WTC11 (cell line): ENCODE measurements at regions not wholly inside any gene's neighbourhood (a gene's known extent, or its start where the extent isn't known, plus 50 kb on each side); places are given as distances from the start of the nearest gene placed in this dataset.

ENCODE experiments used
- ATAC-seq: fragments of 200-7000 bp; cut with Tn5 transposase; 2 replicates; pipeline ENCODE4 v1.10.0; 2021; ENCODE audit warnings: mild to moderate bottlenecking, moderate library complexity
- CTCF ChIA-PET: fragments of 300-600 bp; sonication (Branson Sonifier 250); formaldehyde crosslinking; loops from one replicate; lab custom pipeline; 2021; ENCODE audit warnings: antibody characterized with exemption; lab: Charles Lee
- POLR2A ChIA-PET: fragments of 350-600 bp; sonication (Branson Sonifier 250); formaldehyde crosslinking; loops from one replicate; lab custom pipeline; 2021; ENCODE audit warnings: antibody characterized with exemption; lab: Charles Lee
- DNase-seq: peaks from one replicate; pipeline ENCODE4 v3.0.0; 2021; ENCODE audit warnings: low spot score
- H3K27ac Mint-ChIP-seq: 2 replicates; pipeline ENCODE4 v1.8.0; 2021; ENCODE audit warnings: mixed read lengths
- H3K27me3 Mint-ChIP-seq: 2 replicates; pipeline ENCODE4 v1.8.0; 2021; ENCODE audit warnings: low read depth, mild to moderate bottlenecking, moderate library complexity, mixed read lengths
- H3K36me3 Mint-ChIP-seq: 2 replicates; pipeline ENCODE4 v1.8.0; 2021; ENCODE audit warnings: mixed read lengths
- H3K4me1 Mint-ChIP-seq: 2 replicates; pipeline ENCODE4 v1.8.0; 2022; ENCODE audit warnings: mixed read lengths
- H3K4me3 Mint-ChIP-seq: 2 replicates; pipeline ENCODE4 v1.8.0; 2021; ENCODE audit warnings: mild to moderate bottlenecking, moderate library complexity, mixed read lengths
- H3K9me3 Mint-ChIP-seq: 2 replicates; pipeline ENCODE4 v1.8.0; 2021; ENCODE audit warnings: mixed read lengths
- ARID4B ChIP-seq: sonication (generic); formaldehyde crosslinking; IDR thresholded peaks from 2 replicates; pipeline ENCODE4 v1.8.0; 2023; ENCODE audit warnings: missing genetic modification reagents, mild to moderate bottlenecking, borderline replicate concordance
- ATF1 ChIP-seq: sonication (generic); formaldehyde crosslinking; IDR thresholded peaks from 2 replicates; pipeline ENCODE4 v1.8.1; 2023; ENCODE audit warnings: mild to moderate bottlenecking, moderate library complexity, missing genetic modification reagents
- E2F1 ChIP-seq: sonication (generic); formaldehyde crosslinking; IDR thresholded peaks from 2 replicates; pipeline ENCODE4 v1.8.0; 2022; ENCODE audit warnings: mild to moderate bottlenecking, missing genetic modification reagents
- FOXK1 ChIP-seq: sonication (generic); formaldehyde crosslinking; IDR thresholded peaks from 2 replicates; pipeline ENCODE4 v1.8.0; 2022; ENCODE audit warnings: mild to moderate bottlenecking, moderate library complexity, missing genetic modification reagents
- JUN ChIP-seq: sonication (generic); formaldehyde crosslinking; IDR thresholded peaks from 2 replicates; pipeline ENCODE4 v1.8.0; 2023; ENCODE audit warnings: mild to moderate bottlenecking, missing genetic modification reagents
- KAT7 ChIP-seq: sonication (generic); formaldehyde crosslinking; IDR thresholded peaks from 2 replicates; pipeline ENCODE4 v1.8.1; 2023; ENCODE audit warnings: missing genetic modification reagents, mild to moderate bottlenecking, borderline replicate concordance
- NFYB ChIP-seq: sonication (generic); formaldehyde crosslinking; conservative IDR thresholded peaks from 2 replicates; pipeline ENCODE4 v1.8.0; 2022; ENCODE audit warnings: low read depth, missing genetic modification reagents
- NR2C2 ChIP-seq: sonication (generic); formaldehyde crosslinking; IDR thresholded peaks from 2 replicates; pipeline ENCODE4 v1.8.0; 2022; ENCODE audit warnings: mild to moderate bottlenecking, missing genetic modification reagents
- PREB ChIP-seq: sonication (generic); formaldehyde crosslinking; IDR thresholded peaks from 2 replicates; pipeline ENCODE4 v1.8.1; 2022; ENCODE audit warnings: mild to moderate bottlenecking, missing genetic modification reagents, moderate library complexity, borderline replicate concordance
- PRRX2 ChIP-seq: fragments of 250-450 bp; sonication (Bioruptor Pico); IDR thresholded peaks from 2 replicates; pipeline ENCODE4 v1.8.0; 2021; ENCODE audit warnings: mild to moderate bottlenecking
- RELA ChIP-seq: sonication (generic); formaldehyde crosslinking; IDR thresholded peaks from 2 replicates; pipeline ENCODE4 v1.8.1; 2022; ENCODE audit warnings: missing genetic modification reagents, mild to moderate bottlenecking, borderline replicate concordance
- SMAD4 ChIP-seq: sonication (generic); formaldehyde crosslinking; IDR thresholded peaks from 2 replicates; pipeline ENCODE4 v1.8.0; 2022; ENCODE audit warnings: mild to moderate bottlenecking, missing genetic modification reagents
- STAT6 ChIP-seq: sonication (generic); formaldehyde crosslinking; conservative IDR thresholded peaks from 2 replicates; pipeline ENCODE4 v1.8.1; 2023; ENCODE audit warnings: mild to moderate bottlenecking, low read depth, missing genetic modification reagents, moderate library complexity
- ZNF396 ChIP-seq: fragments of 250-450 bp; sonication (Bioruptor Pico); IDR thresholded peaks from 2 replicates; pipeline ENCODE4 v1.8.0; 2021; ENCODE audit warnings: mild to moderate bottlenecking, moderate library complexity, borderline replicate concordance
- ZNF416 ChIP-seq: fragments of 250-450 bp; sonication (Bioruptor Pico); IDR thresholded peaks from 2 replicates; pipeline ENCODE4 v1.9.0; 2021; ENCODE audit warnings: mild to moderate bottlenecking, inconsistent platforms
- ZNF425 ChIP-seq: fragments of 250-450 bp; sonication (Bioruptor Pico); conservative IDR thresholded peaks from 2 replicates; pipeline ENCODE4 v1.9.0; 2021; ENCODE audit warnings: mild to moderate bottlenecking
- ZSCAN18 ChIP-seq: fragments of 250-450 bp; sonication (Bioruptor Pico); IDR thresholded peaks from 2 replicates; pipeline ENCODE4 v2.1.2; 2022; ENCODE audit warnings: mild to moderate bottlenecking, moderate library complexity

- no peak overlapping the region for H3K4me3 Mint-ChIP-seq
- no peak overlapping the region for H3K27ac Mint-ChIP-seq
- no peak for ATAC-seq
- ChIA-PET CTCF (no interaction called here), POLR2A (no interaction called here)
- peaks cover 17% of the 10 kb centered on the region for H3K4me1 Mint-ChIP-seq
- H3K27me3 Mint-ChIP-seq, result no peaks in the 10 kb centered on the region
- no peak for DNase-seq
- no peaks in the 10 kb centered on the region for H3K9me3 Mint-ChIP-seq
- H3K36me3 Mint-ChIP-seq, result no peaks in the 10 kb centered on the region
- no peak for TF ChIP-seq PRRX2 (CRISPR knock-in tag)
- no peak for TF ChIP-seq ZSCAN18 (CRISPR knock-in tag)
- no peak for TF ChIP-seq ARID4B (CRISPR knock-in tag)
- TF ChIP-seq NR2C2 (CRISPR knock-in tag), result no peak
- no peak for TF ChIP-seq PREB (CRISPR knock-in tag)
- no peak for TF ChIP-seq RELA (CRISPR knock-in tag)
- no peak for TF ChIP-seq KAT7 (CRISPR knock-in tag)
- TF ChIP-seq ZNF416, result no peak
- TF ChIP-seq ZNF396, result no peak
- no peak for TF ChIP-seq ZNF425
- TF ChIP-seq JUN (CRISPR knock-in tag), result no peak
- no peak for TF ChIP-seq SMAD4 (CRISPR knock-in tag)
- no peak for TF ChIP-seq ATF1 (CRISPR knock-in tag)
- TF ChIP-seq E2F1 (CRISPR knock-in tag), result no peak
- no peak for TF ChIP-seq NFYB (CRISPR knock-in tag)
- TF ChIP-seq FOXK1, result no peak
- no peak for TF ChIP-seq STAT6 (CRISPR knock-in tag)
Observed at GRCh38 chr5:61619289-61619688, 287.2 kb downstream of the ZSWIM6 start.
